LNCaP clone FGC (cell line): ENCODE measurements at regions not wholly inside any gene's neighbourhood (a gene's known extent, or its start where the extent isn't known, plus 50 kb on each side); places are given as distances from the start of the nearest gene placed in this dataset.

Experiments used
- DNase-seq: peaks from one replicate; pipeline ENCODE4 v3.0.0-alpha.2; 2011; ENCODE audit warnings: low read depth
- H3K4me3 ChIP-seq: 2 replicates; pipeline ENCODE4 v1.5.1; 2011; ENCODE audit warnings: mild to moderate bottlenecking, low read depth, low read length, control low read depth
- CTCF ChIP-seq: IDR thresholded peaks from 2 replicates; pipeline ENCODE4 v1.5.1; 2012; ENCODE audit warnings: mild to moderate bottlenecking; ENCODE audit not compliant: control insufficient read depth, insufficient read depth; ENCODE audit errors: extremely low read depth

- DNase-seq = no peak
- no peak for TF ChIP-seq CTCF
- H3K4me3 ChIP-seq = no peak overlapping the region
Measured at GRCh38 chr3:72434296-72434695, 413.9 kb downstream of the SHQ1 start.

DNA sequence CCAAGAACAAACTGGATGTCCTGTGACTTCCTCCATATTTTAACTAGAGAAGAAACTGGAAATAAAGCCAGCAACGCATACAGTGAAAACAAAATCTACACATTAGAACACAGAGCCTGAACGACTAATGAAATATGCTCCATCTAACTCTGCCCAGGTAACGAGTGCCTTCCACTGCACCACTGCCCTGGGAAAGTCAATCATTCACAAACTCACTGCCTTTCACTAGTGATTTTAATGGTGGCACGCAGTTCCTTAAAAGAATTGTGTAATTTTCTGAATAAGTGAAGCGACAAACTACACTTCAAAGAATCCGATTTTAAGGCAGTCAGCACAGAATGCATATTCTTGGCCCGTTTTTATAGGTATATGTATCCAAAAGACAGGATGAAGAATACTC lies 416.0 kb downstream of the SHQ1 start:
- no peak for TF ChIP-seq CTCF
- DNase-seq = no peak
- no peak overlapping the region for H3K4me3 ChIP-seq

DNA sequence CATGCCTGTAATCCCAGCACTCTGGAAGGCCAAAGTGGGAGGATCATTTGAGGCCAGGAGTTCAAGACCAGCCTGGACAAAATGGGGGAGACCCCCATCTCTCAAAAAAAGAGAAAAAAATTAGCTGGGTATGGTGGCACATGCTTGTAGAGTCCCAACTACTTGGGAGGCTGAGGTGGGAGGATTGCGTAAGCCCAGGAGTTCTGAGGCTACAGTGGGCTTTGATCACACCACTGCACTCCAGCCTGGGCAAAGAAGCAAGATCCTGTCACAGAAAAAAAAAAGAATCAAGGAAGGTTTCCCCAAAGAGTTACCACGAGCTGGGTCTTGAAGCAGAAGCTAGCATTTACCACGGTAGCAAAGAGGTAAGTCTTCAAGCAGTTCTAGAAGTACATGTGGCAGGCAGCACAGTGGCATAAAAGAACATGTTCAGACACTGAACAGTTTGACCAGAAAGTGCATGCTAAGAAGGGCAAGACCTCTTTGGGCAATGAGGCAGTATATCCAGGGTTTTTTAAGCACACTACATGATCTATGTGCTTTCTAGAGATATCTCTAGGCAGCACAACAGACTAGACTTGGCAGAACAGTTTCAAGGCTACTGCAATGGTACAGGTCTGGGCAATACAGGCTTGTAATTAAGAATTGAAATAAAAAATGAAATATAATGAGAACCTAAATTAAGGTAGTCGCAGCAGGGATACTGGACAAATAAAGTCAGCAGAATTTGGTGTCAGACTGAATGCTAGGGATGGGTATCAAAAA lies 418.5 kb downstream of the SHQ1 start:
- no peak overlapping the region for H3K4me3 ChIP-seq
- no peak for DNase-seq
- TF ChIP-seq CTCF = no peak

GRCh38 chr3:72428803-72429202 lies 419.4 kb downstream of the SHQ1 start:
- no peak overlapping the region for H3K4me3 ChIP-seq
- TF ChIP-seq CTCF = no peak
- DNase-seq = no peak

GRCh38 chr3:72427624-72428023 lies 420.6 kb downstream of the SHQ1 start:
- no peak overlapping the region for H3K4me3 ChIP-seq
- DNase-seq = no peak
- no peak for TF ChIP-seq CTCF

DNA sequence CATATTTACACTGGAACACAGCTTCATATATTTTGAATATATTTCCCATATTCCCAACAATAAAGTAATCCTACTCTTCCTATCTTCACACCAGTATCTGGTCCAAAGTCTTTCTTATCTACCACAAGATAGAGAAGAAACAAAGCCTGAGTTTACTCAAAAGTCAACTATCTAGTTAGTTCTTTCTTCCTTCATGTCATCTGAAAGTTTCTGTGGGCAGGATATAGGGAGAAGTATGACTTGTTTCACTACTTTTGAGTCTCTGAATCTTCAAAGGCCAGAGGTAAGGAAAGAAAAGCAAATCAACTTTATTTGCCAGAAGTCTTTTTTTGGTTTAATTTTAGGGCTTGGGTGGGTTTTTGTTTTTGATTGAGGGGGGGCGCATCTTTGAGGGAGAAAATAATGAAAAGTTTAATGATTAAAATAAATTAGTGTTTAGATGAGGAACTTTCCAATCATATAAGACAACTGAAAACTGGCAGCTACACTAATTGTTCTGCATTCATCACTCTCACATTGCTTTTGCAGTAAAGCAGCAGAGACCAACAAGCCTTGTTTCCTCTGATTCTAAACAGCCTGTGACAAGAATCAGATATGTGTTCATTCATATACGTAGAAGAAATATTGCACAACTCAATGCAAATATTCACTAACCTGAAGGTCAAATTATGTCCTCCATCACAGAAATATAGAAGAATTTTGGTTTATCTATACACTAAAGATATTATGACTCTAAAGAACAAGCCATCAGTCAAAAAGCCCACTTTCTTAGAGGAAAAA lies 421.4 kb downstream of the SHQ1 start:
- DNase-seq = no peak
- H3K4me3 ChIP-seq = no peak overlapping the region

More for the DNA sequence above, 421.4 kb downstream of the SHQ1 start:
- no peak for TF ChIP-seq CTCF
